Esophagus muscularis mucosa (tissue), 4 donors: ENCODE measurements at regions not wholly inside any gene's neighbourhood (a gene's known extent, or its start where the extent isn't known, plus 50 kb on each side); places are given as distances from the start of the nearest gene placed in this dataset.

Experiments
- DNase-seq: peaks from one replicate; pipeline ENCODE4 v3.0.0-alpha.2; 2017; ENCODE audit errors: extremely low spot score
- H3K27ac ChIP-seq, 4 donors: fragments of 200-600 bp; sonication (generic); replicated peaks in 1 of 4; 1 replicate in 3 of 4; 2 replicates in 1 of 4; pipeline ENCODE4 v1.5.1; 2016 to 2019; ENCODE audit warnings: mild to moderate bottlenecking in 1 of 4
- H3K27me3 ChIP-seq, 4 donors: fragments of 200-600 bp; sonication (generic); one replicate each; pipeline versions ENCODE4 v1.5.1 to v1.6.0; 2016 to 2019
- H3K36me3 ChIP-seq, 4 donors: fragments of 200-600 bp; sonication (generic); one replicate each; pipeline ENCODE4 v1.5.1; 2016 to 2019
- H3K4me1 ChIP-seq, 4 donors: fragments of 200-600 bp; sonication (generic); one replicate each; pipeline ENCODE4 v1.5.1; 2016 to 2019
- H3K4me3 ChIP-seq, 4 donors: fragments of 200-600 bp; sonication (generic); 1 replicate in 2 of 4; 2 replicates in 2 of 4; pipeline ENCODE4 v1.5.1; 2016 to 2019; ENCODE audit warnings: mild to moderate bottlenecking in 4 of 4, moderate library complexity in 1 of 4
- H3K9me3 ChIP-seq, 4 donors: fragments of 200-600 bp; sonication (generic); 1 replicate in 3 of 4; 2 replicates in 1 of 4; pipeline ENCODE4 v1.5.1; 2016 to 2019
- EP300 ChIP-seq: sonication (generic); formaldehyde crosslinking; IDR thresholded peaks from one replicate; pipeline ENCODE4 v1.6.1; 2017; ENCODE audit warnings: antibody characterized with exemption
- POLR2A ChIP-seq: fragments of 450-650 bp; IDR thresholded peaks from one replicate; pipeline ENCODE4 v1.6.1; 2017; ENCODE audit warnings: antibody characterized with exemption, moderate library complexity, mild to moderate bottlenecking, low read depth
- POLR2AphosphoS5 ChIP-seq, 2 donors: sonication (generic); formaldehyde crosslinking; IDR thresholded peaks; one replicate each; pipeline ENCODE4 v1.6.1; 2017; ENCODE audit warnings: antibody characterized with exemption in 2 of 2
- WGBS: methylation state at CpG from one replicate; pipeline ENCODE4 v1.1.5; 2018; 5-methylcytosine and 5-hydroxymethylcytosine counted together
- intact Hi-C: fragments of 100-400 bp; cut with DNase I; formaldehyde crosslinking; loops from one replicate; pipeline ENCODE4 v1.15.1; 2023
- TF ChIP-seq, protein P1 (sequence below), 3 experiments: fragments of 200-600 bp in 2 of 3; fragments of 450-650 bp in 1 of 3; sonication (generic) in 2 of 3; IDR thresholded peaks; one replicate each; pipeline ENCODE4 v1.5.1; 2017 to 2019; ENCODE audit warnings: antibody characterized with exemption in 3 of 3, mild to moderate bottlenecking in 2 of 3, moderate library complexity in 1 of 3

DNA sequence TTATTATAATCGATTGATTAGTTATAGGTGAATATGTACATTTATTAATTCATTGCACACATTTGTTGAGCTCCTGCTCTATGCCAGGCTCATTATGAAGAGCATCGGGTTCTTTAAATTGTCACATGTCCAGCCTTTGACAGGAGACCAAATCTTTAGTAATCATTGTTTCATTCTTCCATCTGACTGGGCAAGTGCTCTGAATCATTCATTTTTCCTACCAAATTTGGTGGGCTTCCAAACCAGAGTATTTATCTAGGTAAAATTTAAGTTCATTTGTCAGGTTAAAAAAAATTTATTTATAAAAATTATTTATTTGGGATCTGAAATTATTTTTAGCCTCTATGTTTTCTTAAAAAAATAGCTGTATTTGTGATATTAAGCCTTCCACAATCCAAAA lies 404.9 kb upstream of the MMS22L start:
- H3K4me3 ChIP-seq = no peak overlapping the region
- intact Hi-C loops = no loop called here
- H3K27ac ChIP-seq = no peak overlapping the region
- no peak for DNase-seq
- H3K27me3 ChIP-seq = no peaks in the 10 kb centered on the region
- H3K4me1 ChIP-seq = no peaks in the 10 kb centered on the region
- H3K36me3 ChIP-seq = no peaks in the 10 kb centered on the region
- WGBS = 92% methylated on average over 2 of the region's 2 CpGs
- TF ChIP-seq POLR2A (no peak), POLR2AphosphoS5 (IDR thresholded peaks at IDR 0.05) (no peak), EP300 (no peak)
- TF ChIP-seq, protein P1, sequence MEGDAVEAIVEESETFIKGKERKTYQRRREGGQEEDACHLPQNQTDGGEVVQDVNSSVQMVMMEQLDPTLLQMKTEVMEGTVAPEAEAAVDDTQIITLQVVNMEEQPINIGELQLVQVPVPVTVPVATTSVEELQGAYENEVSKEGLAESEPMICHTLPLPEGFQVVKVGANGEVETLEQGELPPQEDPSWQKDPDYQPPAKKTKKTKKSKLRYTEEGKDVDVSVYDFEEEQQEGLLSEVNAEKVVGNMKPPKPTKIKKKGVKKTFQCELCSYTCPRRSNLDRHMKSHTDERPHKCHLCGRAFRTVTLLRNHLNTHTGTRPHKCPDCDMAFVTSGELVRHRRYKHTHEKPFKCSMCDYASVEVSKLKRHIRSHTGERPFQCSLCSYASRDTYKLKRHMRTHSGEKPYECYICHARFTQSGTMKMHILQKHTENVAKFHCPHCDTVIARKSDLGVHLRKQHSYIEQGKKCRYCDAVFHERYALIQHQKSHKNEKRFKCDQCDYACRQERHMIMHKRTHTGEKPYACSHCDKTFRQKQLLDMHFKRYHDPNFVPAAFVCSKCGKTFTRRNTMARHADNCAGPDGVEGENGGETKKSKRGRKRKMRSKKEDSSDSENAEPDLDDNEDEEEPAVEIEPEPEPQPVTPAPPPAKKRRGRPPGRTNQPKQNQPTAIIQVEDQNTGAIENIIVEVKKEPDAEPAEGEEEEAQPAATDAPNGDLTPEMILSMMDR (IDR thresholded peaks at IDR 0.05) = no peak
- no peaks in the 10 kb centered on the region for H3K9me3 ChIP-seq

DNA sequence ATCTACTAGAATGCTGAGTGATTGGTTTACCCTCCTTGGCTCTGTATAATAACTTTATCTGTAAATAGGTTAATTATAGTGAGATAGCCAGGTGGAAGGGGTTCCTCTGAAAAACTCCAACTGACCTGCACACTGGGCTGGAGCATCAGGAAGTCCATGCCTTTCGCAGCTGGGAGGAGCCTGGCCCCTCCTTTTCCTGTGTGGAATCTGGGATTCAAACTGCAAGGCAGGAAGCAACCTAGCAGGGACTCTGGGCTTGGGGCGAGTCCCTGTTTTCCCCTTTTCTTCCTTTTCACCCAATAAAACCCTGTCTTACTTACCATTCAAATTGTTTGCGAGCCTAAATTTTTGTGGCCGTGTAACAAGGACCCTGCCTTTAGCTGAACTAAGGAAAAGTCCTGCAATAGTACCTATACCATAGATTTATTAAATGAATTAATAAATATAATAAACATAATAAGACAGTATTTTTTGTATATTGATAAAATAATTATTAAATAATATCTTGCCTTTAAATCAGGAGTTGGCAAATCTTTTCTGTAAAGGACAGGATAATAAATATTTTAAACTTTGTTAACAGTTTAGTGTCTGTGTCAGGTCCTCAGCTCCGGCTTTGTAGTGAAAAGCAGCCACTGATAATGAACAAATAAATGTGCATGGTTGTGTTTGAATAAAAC lies 406.2 kb upstream of the MMS22L start:
- TF ChIP-seq, protein P1 (IDR thresholded peaks at IDR 0.05) = no peak
- TF ChIP-seq POLR2AphosphoS5 (IDR thresholded peaks at IDR 0.05) = no peak
- TF ChIP-seq POLR2A = no peak
- no peak for TF ChIP-seq EP300
- Histone ChIP-seq H3K27me3 (no peaks in the 10 kb centered on the region), H3K4me1 (no peaks in the 10 kb centered on the region), H3K27ac (no peak overlapping the region), H3K36me3 (no peaks in the 10 kb centered on the region), H3K9me3 (no peaks in the 10 kb centered on the region), H3K4me3 (no peak overlapping the region)
- 86% methylated on average over 5 of the region's 5 CpGs for WGBS
- intact Hi-C loops = no loop called here
- no peak for DNase-seq

DNA sequence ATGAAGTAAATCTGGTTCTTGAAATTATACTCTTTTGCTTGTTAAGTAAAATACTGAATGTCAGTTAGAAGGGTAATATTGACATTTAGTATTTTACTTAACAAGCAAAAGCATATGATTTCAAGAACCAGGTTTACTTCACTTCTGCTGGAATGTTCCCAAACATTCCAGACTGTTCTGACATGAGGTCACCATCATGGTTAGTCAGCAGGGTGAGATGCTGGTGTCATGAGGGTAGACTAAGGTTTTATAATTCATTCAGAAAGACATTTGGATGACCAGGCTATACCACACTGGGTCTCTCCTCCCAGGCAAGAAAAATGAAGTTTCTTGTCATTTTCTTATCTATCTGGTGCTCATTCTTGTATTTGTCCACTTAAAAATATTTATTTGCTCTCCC lies 414.4 kb upstream of the MMS22L start:
- DNase-seq = no peak
- Histone ChIP-seq H3K36me3 (no peaks in the 10 kb centered on the region), H3K9me3 (no peaks in the 10 kb centered on the region), H3K27ac (no peak overlapping the region), H3K4me3 (no peak overlapping the region), H3K27me3 (no peaks in the 10 kb centered on the region), H3K4me1 (no peaks in the 10 kb centered on the region)
- intact Hi-C loops = no loop called here
- TF ChIP-seq POLR2A (no peak), EP300 (no peak), POLR2AphosphoS5 (IDR thresholded peaks at IDR 0.05) (no peak)
- TF ChIP-seq, protein P1 (IDR thresholded peaks at IDR 0.05) = no peak

DNA sequence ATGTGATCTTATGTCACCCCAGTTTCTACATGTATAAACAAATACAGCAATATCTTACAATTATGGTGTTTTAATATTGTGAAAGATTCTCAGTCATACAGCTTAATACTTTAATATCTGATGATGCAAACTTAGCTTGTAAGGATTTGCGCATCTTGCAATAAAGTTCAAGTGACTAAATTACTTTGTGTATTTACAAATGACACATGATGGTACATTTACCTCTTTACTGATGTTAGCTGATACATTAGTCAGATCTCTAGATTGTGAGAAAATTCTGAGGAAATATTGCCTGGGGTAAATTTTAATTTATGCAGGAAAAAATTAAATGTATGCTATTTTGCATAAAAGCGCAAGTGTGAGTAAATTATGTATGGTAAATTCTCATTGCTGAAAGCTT lies 418.8 kb upstream of the MMS22L start:
- H3K36me3 ChIP-seq = no peaks in the 10 kb centered on the region
- H3K27me3 ChIP-seq = no peaks in the 10 kb centered on the region
- H3K27ac ChIP-seq = no peak overlapping the region
- H3K9me3 ChIP-seq = no peaks in the 10 kb centered on the region
- intact Hi-C loops = no loop called here
- no peak for DNase-seq
- 94% methylated on average over 2 of the region's 2 CpGs for WGBS
- H3K4me3 ChIP-seq = no peak overlapping the region
- no peaks in the 10 kb centered on the region for H3K4me1 ChIP-seq
- TF ChIP-seq POLR2A (no peak), POLR2AphosphoS5 (IDR thresholded peaks at IDR 0.05) (no peak), EP300 (no peak)
- TF ChIP-seq, protein P1 (IDR thresholded peaks at IDR 0.05) = no peak

DNA sequence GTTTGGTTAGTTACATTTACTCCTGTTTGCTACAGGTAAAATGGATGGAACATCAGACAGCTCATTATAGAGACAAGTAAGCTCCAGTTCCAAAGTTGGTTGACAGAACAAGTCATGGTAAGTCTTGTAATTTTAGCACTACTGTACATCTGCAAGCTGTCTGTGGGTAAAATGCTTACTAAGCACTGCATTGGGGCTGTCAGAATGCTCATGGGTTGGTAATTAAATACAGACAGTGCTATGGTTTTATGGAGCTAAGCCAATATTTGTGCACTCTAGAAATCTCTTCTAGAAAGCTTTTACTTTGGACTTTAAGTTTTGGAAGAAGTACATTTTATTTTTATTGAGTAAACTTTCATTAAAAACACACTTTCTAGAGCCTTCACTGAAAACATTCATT lies 419.2 kb upstream of the MMS22L start:
- H3K4me3 ChIP-seq = no peak overlapping the region
- H3K9me3 ChIP-seq = no peaks in the 10 kb centered on the region
- no peak overlapping the region for H3K27ac ChIP-seq
- intact Hi-C loops = no loop called here
- no peaks in the 10 kb centered on the region for H3K36me3 ChIP-seq
- no peak for DNase-seq
- no peaks in the 10 kb centered on the region for H3K4me1 ChIP-seq
- no peak for TF ChIP-seq EP300
- no peak for TF ChIP-seq POLR2AphosphoS5 (IDR thresholded peaks at IDR 0.05)
- TF ChIP-seq, protein P1 (IDR thresholded peaks at IDR 0.05) = no peak
- no peak for TF ChIP-seq POLR2A
- H3K27me3 ChIP-seq = no peaks in the 10 kb centered on the region
